Sigmoid colon (tissue), 4 donors: ENCODE measurements at regions not wholly inside any gene's neighbourhood (a gene's known extent, or its start where the extent isn't known, plus 50 kb on each side); places are given as distances from the start of the nearest gene placed in this dataset.

Source experiments
- POLR2A ChIP-seq, 2 donors: fragments of 450-650 bp; IDR thresholded peaks; one replicate each; pipeline ENCODE4 v1.6.1; 2016; ENCODE audit warnings: antibody characterized with exemption in 2 of 2, mild to moderate bottlenecking in 2 of 2, moderate library complexity in 2 of 2
- POLR2AphosphoS5 ChIP-seq, 4 donors: sonication (generic); formaldehyde crosslinking; IDR thresholded peaks; one replicate each; pipeline ENCODE4 v1.6.1; 2017; ENCODE audit warnings: antibody characterized with exemption in 4 of 4
- TF ChIP-seq, protein P1 (sequence below), 4 experiments: fragments of 450-650 bp in 3 of 4; fragments of 200-600 bp in 1 of 4; IDR thresholded peaks; one replicate each; pipeline ENCODE4 v1.5.1; 2016 to 2019; ENCODE audit warnings: antibody characterized with exemption in 4 of 4, mild to moderate bottlenecking in 3 of 4, moderate library complexity in 2 of 4

DNA sequence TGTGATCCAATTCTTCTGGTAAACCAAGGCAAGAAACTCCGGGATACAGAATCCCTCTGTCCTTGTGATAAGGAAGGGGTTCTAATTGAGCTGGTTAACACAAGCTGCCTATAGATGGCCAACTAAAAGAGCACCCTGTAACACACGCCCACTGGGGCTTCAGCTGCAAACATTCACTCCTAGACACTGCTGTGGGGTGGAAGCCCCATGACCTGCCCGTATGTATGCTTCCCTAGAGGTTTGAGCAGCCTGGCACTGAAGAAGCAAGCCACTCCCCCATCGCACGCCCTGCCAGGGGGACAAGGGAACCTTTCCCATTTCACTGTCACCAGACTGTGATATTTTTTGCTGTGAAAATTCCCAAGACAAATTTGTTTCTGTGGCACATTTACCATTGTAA, 516.9 kb upstream of the GOLIM4 start:
- TF ChIP-seq, protein P1, sequence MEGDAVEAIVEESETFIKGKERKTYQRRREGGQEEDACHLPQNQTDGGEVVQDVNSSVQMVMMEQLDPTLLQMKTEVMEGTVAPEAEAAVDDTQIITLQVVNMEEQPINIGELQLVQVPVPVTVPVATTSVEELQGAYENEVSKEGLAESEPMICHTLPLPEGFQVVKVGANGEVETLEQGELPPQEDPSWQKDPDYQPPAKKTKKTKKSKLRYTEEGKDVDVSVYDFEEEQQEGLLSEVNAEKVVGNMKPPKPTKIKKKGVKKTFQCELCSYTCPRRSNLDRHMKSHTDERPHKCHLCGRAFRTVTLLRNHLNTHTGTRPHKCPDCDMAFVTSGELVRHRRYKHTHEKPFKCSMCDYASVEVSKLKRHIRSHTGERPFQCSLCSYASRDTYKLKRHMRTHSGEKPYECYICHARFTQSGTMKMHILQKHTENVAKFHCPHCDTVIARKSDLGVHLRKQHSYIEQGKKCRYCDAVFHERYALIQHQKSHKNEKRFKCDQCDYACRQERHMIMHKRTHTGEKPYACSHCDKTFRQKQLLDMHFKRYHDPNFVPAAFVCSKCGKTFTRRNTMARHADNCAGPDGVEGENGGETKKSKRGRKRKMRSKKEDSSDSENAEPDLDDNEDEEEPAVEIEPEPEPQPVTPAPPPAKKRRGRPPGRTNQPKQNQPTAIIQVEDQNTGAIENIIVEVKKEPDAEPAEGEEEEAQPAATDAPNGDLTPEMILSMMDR (IDR thresholded peaks at IDR 0.05), result no peak
- no peak for TF ChIP-seq POLR2A (IDR thresholded peaks at IDR 0.05)
- TF ChIP-seq POLR2AphosphoS5 (IDR thresholded peaks at IDR 0.05), result no peak
